HCT116 (cell line): ENCODE measurements at regions not wholly inside any gene's neighbourhood (a gene's known extent, or its start where the extent isn't known, plus 50 kb on each side); places are given as distances from the start of the nearest gene placed in this dataset.

Source experiments
- ATAC-seq: fragments of 200-7000 bp; cut with Tn5 transposase; 2 replicates; pipeline ENCODE4 v1.9.1; 2020; ENCODE audit warnings: mild to moderate bottlenecking, moderate library complexity
- BruUV-seq: library from RNA; stranded (reverse); fragments of 400-500 nt; replicated peaks from 2 replicates; lab custom pipeline; 2021; lab: Mats Ljungman, UMichigan
- CTCF ChIA-PET: fragments of 300-600 bp; sonication (Branson Sonifier 250); formaldehyde crosslinking; loops from one replicate; lab custom pipeline; 2021; ENCODE audit warnings: antibody characterized with exemption; lab: Charles Lee
- POLR2A ChIA-PET: fragments of 300-600, 350-600 bp; sonication (Branson Sonifier 250); formaldehyde crosslinking; loops from one replicate; lab custom pipeline; 2021; ENCODE audit warnings: antibody characterized with exemption; lab: Charles Lee
- RAD21 ChIA-PET, 2 experiments: fragments of 300-600 bp; sonication (Branson Sonifier 250); formaldehyde crosslinking; loops; one replicate each; lab custom pipeline; 2023; ENCODE audit warnings: low total read pairs in 2 of 2; ENCODE audit not compliant: uncharacterized antibody in 2 of 2, unreplicated experiment in 2 of 2, low non-redundant PET in 1 of 2; lab: Charles Lee
- DNase-seq: peaks from one replicate; pipeline ENCODE4 v3.0.0-alpha.2; 2010; ENCODE audit warnings: low read depth, low spot score
- H2AFZ ChIP-seq: fragments of 200-600 bp; shearing (Covaris generic), sonication (generic); 2 replicates; pipeline ENCODE4 v1.6.1; 2017; ENCODE audit warnings: low read depth, mixed run types, mixed read lengths, antibody characterized with exemption, low read length; ENCODE audit not compliant: poor library complexity, severe bottlenecking
- H3K27ac ChIP-seq: 2 replicates; pipeline ENCODE4 v1.5.1; 2012; ENCODE audit warnings: low read depth, low read length
- H3K27me3 ChIP-seq: fragments of 200-600 bp; sonication (generic); 2 replicates; pipeline ENCODE4 v1.6.1; 2016; ENCODE audit warnings: mixed run types, low read length, mixed read lengths; ENCODE audit not compliant: insufficient read depth
- H3K36me3 ChIP-seq, 2 experiments: fragments of 200-500 bp in 1 of 2; fragments of 200-600 bp in 1 of 2; sonication (Bioruptor generic) in 1 of 2; sonication (generic) in 1 of 2; 2 replicates each; pipeline versions ENCODE4 v1.5.1 to v1.6.1; 2014 to 2016; ENCODE audit warnings: low read length in 2 of 2, inconsistent platforms in 1 of 2, mixed read lengths in 1 of 2, mixed run types in 1 of 2; ENCODE audit not compliant: insufficient read depth in 2 of 2, control insufficient read depth in 1 of 2
- H3K4me1 ChIP-seq, 2 experiments: fragments of 200-600 bp in 1 of 2; sonication (generic) in 1 of 2; 2 replicates each; pipeline versions ENCODE4 v1.5.1 to v1.6.1; 2012 to 2017; ENCODE audit warnings: low read length in 2 of 2, inconsistent platforms in 1 of 2, mild to moderate bottlenecking in 1 of 2, mixed read lengths in 1 of 2, mixed run types in 1 of 2, moderate library complexity in 1 of 2; ENCODE audit not compliant: insufficient read depth in 2 of 2, control insufficient read depth in 1 of 2
- H3K4me2 ChIP-seq: fragments of 200-600 bp; sonication (generic); 2 replicates; pipeline ENCODE4 v1.6.1; 2017; ENCODE audit warnings: mixed run types, low read length, mixed read lengths
- H3K4me3 ChIP-seq, 2 experiments: fragments of 200-600 bp in 1 of 2; sonication (generic) in 1 of 2; replicated peaks in 1 of 2; 2 replicates each; pipeline ENCODE4 v1.5.1; 2011 to 2016; ENCODE audit warnings: low read length in 2 of 2, control low read depth in 1 of 2, low read depth in 1 of 2, mild to moderate bottlenecking in 1 of 2, mixed read lengths in 1 of 2, mixed run types in 1 of 2
- H3K79me2 ChIP-seq: fragments of 200-600 bp; sonication (generic); 2 replicates; pipeline ENCODE4 v1.6.1; 2017; ENCODE audit warnings: mild to moderate bottlenecking, mixed run types, low read length, moderate library complexity, mixed read lengths; ENCODE audit not compliant: insufficient read depth
- H3K9ac ChIP-seq: fragments of 200-600 bp; sonication (generic); 2 replicates; pipeline ENCODE4 v1.6.1; 2016; ENCODE audit warnings: low read length, mixed read lengths
- H3K9me2 ChIP-seq: fragments of 200-600 bp; sonication (generic), shearing (Covaris generic); 2 replicates; pipeline ENCODE4 v1.6.1; 2017; ENCODE audit warnings: mixed run types, mild to moderate bottlenecking, moderate library complexity; ENCODE audit not compliant: insufficient read depth
- H3K9me3 ChIP-seq, 2 experiments: fragments of 200-500 bp in 1 of 2; fragments of 200-600 bp in 1 of 2; sonication (Bioruptor generic) in 1 of 2; sonication (generic) in 1 of 2; 2 replicates each; pipeline ENCODE4 v1.6.1; 2014 to 2017; ENCODE audit warnings: low read length in 2 of 2, mixed read lengths in 2 of 2, inconsistent platforms in 1 of 2, low read depth in 1 of 2, mild to moderate bottlenecking in 1 of 2, mixed run types in 1 of 2, moderate library complexity in 1 of 2; ENCODE audit not compliant: control insufficient read depth in 1 of 2, insufficient read depth in 1 of 2
- H4K20me1 ChIP-seq: fragments of 200-600 bp; sonication (generic), shearing (Covaris generic); 2 replicates; pipeline ENCODE4 v1.6.1; 2017; ENCODE audit warnings: mixed run types, mild to moderate bottlenecking, moderate library complexity; ENCODE audit not compliant: insufficient read depth
- ATF3 ChIP-seq: IDR thresholded peaks from 2 replicates; pipeline ENCODE4 v1.6.1; 2012
- CEBPB ChIP-seq: IDR thresholded peaks from 2 replicates; pipeline ENCODE4 v1.6.1; 2012; ENCODE audit warnings: low read depth
- EGR1 ChIP-seq: IDR thresholded peaks from 2 replicates; pipeline ENCODE4 v1.6.1; 2012; ENCODE audit warnings: low read depth
- ELF1 ChIP-seq: IDR thresholded peaks from 2 replicates; pipeline ENCODE4 v1.6.1; 2012; ENCODE audit warnings: low read depth, borderline replicate concordance
- EZH2 ChIP-seq: fragments of 200-600 bp; sonication (generic); IDR thresholded peaks from 2 replicates; pipeline ENCODE4 v1.6.1; 2017; ENCODE audit warnings: antibody characterized with exemption, mixed run types
- EZH2phosphoT487 ChIP-seq: fragments of 200-600 bp; IDR thresholded peaks from 2 replicates; pipeline ENCODE4 v1.6.1; 2018; ENCODE audit warnings: antibody characterized with exemption, borderline replicate concordance
- FOSL1 ChIP-seq: IDR thresholded peaks from 2 replicates; pipeline ENCODE4 v1.6.1; 2012; ENCODE audit warnings: low read depth
- JUND ChIP-seq: IDR thresholded peaks from 2 replicates; pipeline ENCODE4 v1.6.1; 2012
- POLR2AphosphoS5 ChIP-seq: IDR thresholded peaks from 2 replicates; pipeline ENCODE4 v1.6.1; 2011; ENCODE audit warnings: mild to moderate bottlenecking, low read depth, low read length, moderate library complexity
- REST ChIP-seq: IDR thresholded peaks from 2 replicates; pipeline ENCODE4 v1.6.1; 2012; ENCODE audit warnings: low read depth
- TCF7L2 ChIP-seq: IDR thresholded peaks from 2 replicates; pipeline ENCODE4 v1.7.0; 2011; ENCODE audit warnings: borderline replicate concordance, inconsistent platforms; ENCODE audit not compliant: insufficient read depth, insufficient read length; ENCODE audit errors: extremely low read depth
- ZNF274 ChIP-seq: fragments of 200-500 bp; sonication (Bioruptor generic); IDR thresholded peaks from 2 replicates; pipeline ENCODE4 v1.6.1; 2014; ENCODE audit warnings: mild to moderate bottlenecking, low read depth, low read length, inconsistent platforms
- intact Hi-C: fragments of 100-400 bp; cut with micrococcal nuclease; formaldehyde crosslinking; loops from 2 replicates; pipeline ENCODE4 v1.10.0; 2022

GRCh38 chr6:145047891-145048290 is 687.4 kb downstream of the EPM2A start:
- no peak for DNase-seq
- no peaks in the 10 kb centered on the region for H4K20me1 ChIP-seq
- POLR2A ChIA-PET, result no interaction called here
- CTCF ChIA-PET, result no interaction called here
- no peaks in the 10 kb centered on the region for H3K9me2 ChIP-seq
- no peak for TF ChIP-seq ATF3
- TF ChIP-seq EZH2, result no peak
- no peak for TF ChIP-seq REST
- TF ChIP-seq TCF7L2, result no peak
- no peak for TF ChIP-seq EGR1
- TF ChIP-seq, all 23 proteins: peak for 0
- Histone ChIP-seq H3K9me3 (no peaks in the 10 kb centered on the region), H3K4me2 (no peak overlapping the region), H3K27ac (no peak overlapping the region), H3K79me2 (no peaks in the 10 kb centered on the region), H3K9ac (no peak overlapping the region), H3K36me3 (no peaks in the 10 kb centered on the region), H3K4me3 (no peak overlapping the region), H2AFZ (no peak overlapping the region), H3K27me3 (no peaks in the 10 kb centered on the region), H3K4me1 (no peaks in the 10 kb centered on the region)
- BruUV-seq, result no TSS peak
- ATAC-seq, result no peak
- RAD21 ChIA-PET, result no interaction called here
- intact Hi-C loops, result no loop called here

- ChIA-PET RAD21 (interaction anchor here in 1 of 2 experiments (0.6 kb wide), 1 partner anchor 29 kb away, joined by 3 read pairs; no protein-coding TSS in a partner anchor), CTCF (no interaction called here), POLR2A (no interaction called here)
- BruUV-seq, result no TSS peak
- Histone ChIP-seq H3K9me3 (no peaks in the 10 kb centered on the region), H3K4me1 (no peaks in the 10 kb centered on the region), H2AFZ (peak overlapping the region; percentile 7), H3K4me2 (no peak overlapping the region), H4K20me1 (no peaks in the 10 kb centered on the region), H3K9me2 (peaks cover 3% of the 10 kb centered on the region; the same call in 1 of the 2 replicates), H3K27ac (no peak overlapping the region), H3K4me3 (no peak overlapping the region), H3K36me3 (no peaks in the 10 kb centered on the region), H3K79me2 (no peaks in the 10 kb centered on the region), H3K27me3 (no peaks in the 10 kb centered on the region), H3K9ac (no peak overlapping the region)
- intact Hi-C loops, result no loop called here
- no peak for ATAC-seq
- TF ChIP-seq FOSL1 (no peak), ELF1 (no peak), CEBPB (0 out of 2 replicates have a peak, but pooled peaks have one; percentile 27), ZNF274 (no peak), POLR2AphosphoS5 (no peak), EZH2phosphoT487 (no peak), JUND (no peak)
- DNase-seq, result no peak
These were observed 683.7 kb downstream of the EPM2A start for GRCh38 chr6:145051661-145052060.
